GM10266 (cell line): ENCODE measurements at regions not wholly inside any gene's neighbourhood (a gene's known extent, or its start where the extent isn't known, plus 50 kb on each side); places are given as distances from the start of the nearest gene placed in this dataset.

Source experiments
- DNase-seq: peaks from one replicate; pipeline ENCODE4 v3.0.0; 2012; ENCODE audit errors: extremely low spot score
- CTCF ChIP-seq: IDR thresholded peaks from 2 replicates; pipeline ENCODE4 v1.5.1; 2012; ENCODE audit warnings: mild to moderate bottlenecking, low read depth; ENCODE audit not compliant: control insufficient read depth, insufficient read depth; ENCODE audit errors: missing control alignments

- TF ChIP-seq CTCF, result no peak
- DNase-seq, result no peak
Measured at GRCh38 chr5:118243613-118244012, 744.7 kb downstream of the DTWD2 start.

- no peak for DNase-seq
- no peak for TF ChIP-seq CTCF
Measured at GRCh38 chr5:118243068-118243467, 745.3 kb downstream of the DTWD2 start.

- no peak for TF ChIP-seq CTCF
- no peak for DNase-seq
Measured at GRCh38 chr5:118236108-118236849, 752.1 kb downstream of the DTWD2 start.

- no peak for TF ChIP-seq CTCF
- no peak for DNase-seq
Measured at GRCh38 chr5:118233606-118234005, 754.7 kb downstream of the DTWD2 start.

GRCh38 chr5:118228489-118228888, 759.9 kb downstream of the DTWD2 start:
- TF ChIP-seq CTCF, result no peak
- DNase-seq, result no peak

- DNase-seq, result no peak
- TF ChIP-seq CTCF, result no peak
Measured at GRCh38 chr5:118224546-118224945, 763.8 kb downstream of the DTWD2 start.

GRCh38 chr5:118220556-118221195, 767.7 kb downstream of the DTWD2 start:
- no peak for DNase-seq
- no peak for TF ChIP-seq CTCF
